PFSK-1 (cell line): ENCODE measurements at regions not wholly inside any gene's neighbourhood (a gene's known extent, or its start where the extent isn't known, plus 50 kb on each side); places are given as distances from the start of the nearest gene placed in this dataset.

Experiments used
- FOXP2 ChIP-seq: optimal IDR thresholded peaks from 2 replicates; pipeline ENCODE3; 2011; ENCODE audit warnings: borderline replicate concordance, control low read depth, inconsistent platforms; ENCODE audit not compliant: insufficient read depth; ENCODE audit errors: extremely low read length, extremely low read depth
- POLR2AphosphoS5 ChIP-seq: IDR thresholded peaks from 2 replicates; pipeline ENCODE4 v1.6.1; 2012; ENCODE audit warnings: low read depth, mild to moderate bottlenecking, control low read depth, low read length, moderate library complexity
- SIN3A ChIP-seq: IDR thresholded peaks from 2 replicates; pipeline ENCODE4 v1.6.1; 2012; ENCODE audit warnings: mild to moderate bottlenecking, low read length, moderate library complexity, borderline replicate concordance; ENCODE audit not compliant: insufficient read depth
- TAF1 ChIP-seq: IDR thresholded peaks from 2 replicates; pipeline ENCODE4 v1.6.1; 2012; ENCODE audit warnings: low read length, control low read depth, borderline replicate concordance; ENCODE audit not compliant: insufficient read depth
- TF ChIP-seq, protein P1 (sequence below), 2 experiments: IDR thresholded peaks; 2 replicates each; pipeline versions ENCODE4 v1.6.1 to v1.8.0; 2011 to 2012; ENCODE audit warnings: low read depth in 2 of 2, low read length in 2 of 2, control low read depth in 1 of 2, inconsistent platforms in 1 of 2, mild to moderate bottlenecking in 1 of 2, moderate library complexity in 1 of 2; ENCODE audit not compliant: insufficient read depth in 1 of 2

GRCh38 chr2:192487636-192488035 is 292.9 kb upstream of the TMEFF2 start:
- TF ChIP-seq TAF1 (no peak), FOXP2 (no peak), POLR2AphosphoS5 (no peak)
- TF ChIP-seq, protein P1, sequence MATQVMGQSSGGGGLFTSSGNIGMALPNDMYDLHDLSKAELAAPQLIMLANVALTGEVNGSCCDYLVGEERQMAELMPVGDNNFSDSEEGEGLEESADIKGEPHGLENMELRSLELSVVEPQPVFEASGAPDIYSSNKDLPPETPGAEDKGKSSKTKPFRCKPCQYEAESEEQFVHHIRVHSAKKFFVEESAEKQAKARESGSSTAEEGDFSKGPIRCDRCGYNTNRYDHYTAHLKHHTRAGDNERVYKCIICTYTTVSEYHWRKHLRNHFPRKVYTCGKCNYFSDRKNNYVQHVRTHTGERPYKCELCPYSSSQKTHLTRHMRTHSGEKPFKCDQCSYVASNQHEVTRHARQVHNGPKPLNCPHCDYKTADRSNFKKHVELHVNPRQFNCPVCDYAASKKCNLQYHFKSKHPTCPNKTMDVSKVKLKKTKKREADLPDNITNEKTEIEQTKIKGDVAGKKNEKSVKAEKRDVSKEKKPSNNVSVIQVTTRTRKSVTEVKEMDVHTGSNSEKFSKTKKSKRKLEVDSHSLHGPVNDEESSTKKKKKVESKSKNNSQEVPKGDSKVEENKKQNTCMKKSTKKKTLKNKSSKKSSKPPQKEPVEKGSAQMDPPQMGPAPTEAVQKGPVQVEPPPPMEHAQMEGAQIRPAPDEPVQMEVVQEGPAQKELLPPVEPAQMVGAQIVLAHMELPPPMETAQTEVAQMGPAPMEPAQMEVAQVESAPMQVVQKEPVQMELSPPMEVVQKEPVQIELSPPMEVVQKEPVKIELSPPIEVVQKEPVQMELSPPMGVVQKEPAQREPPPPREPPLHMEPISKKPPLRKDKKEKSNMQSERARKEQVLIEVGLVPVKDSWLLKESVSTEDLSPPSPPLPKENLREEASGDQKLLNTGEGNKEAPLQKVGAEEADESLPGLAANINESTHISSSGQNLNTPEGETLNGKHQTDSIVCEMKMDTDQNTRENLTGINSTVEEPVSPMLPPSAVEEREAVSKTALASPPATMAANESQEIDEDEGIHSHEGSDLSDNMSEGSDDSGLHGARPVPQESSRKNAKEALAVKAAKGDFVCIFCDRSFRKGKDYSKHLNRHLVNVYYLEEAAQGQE (IDR thresholded peaks at IDR 0.05; ENCODE audit: insufficient read depth in 1 of 2, low read depth in 2 of 2, low read length in 2 of 2) = no peak

DNA sequence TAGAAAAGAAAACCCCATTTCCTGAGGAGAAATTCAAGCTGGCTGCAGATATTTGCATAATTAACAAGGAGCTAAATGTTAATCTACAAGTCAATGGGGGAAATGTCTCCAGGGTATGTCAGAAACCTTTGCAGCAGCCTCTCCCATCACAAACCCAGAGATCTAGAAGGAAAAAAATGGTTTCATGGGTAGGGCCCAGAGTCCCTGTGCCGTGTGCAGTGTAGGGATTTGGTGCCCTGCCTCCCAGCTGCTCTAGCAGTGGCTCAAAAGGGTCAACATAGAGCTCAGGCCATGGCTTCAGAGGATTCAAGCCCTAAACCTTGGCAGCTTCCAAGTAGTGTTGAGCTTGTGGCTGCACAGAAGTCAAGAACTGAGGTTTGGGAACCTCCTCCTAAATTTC is 290.2 kb upstream of the TMEFF2 start:
- TF ChIP-seq TAF1 = no peak
- no peak for TF ChIP-seq SIN3A
- TF ChIP-seq POLR2AphosphoS5 = no peak
- TF ChIP-seq, protein P1 (IDR thresholded peaks at IDR 0.05; ENCODE audit: insufficient read depth in 1 of 2, low read depth in 2 of 2, low read length in 2 of 2) = no peak
- no peak for TF ChIP-seq FOXP2

DNA sequence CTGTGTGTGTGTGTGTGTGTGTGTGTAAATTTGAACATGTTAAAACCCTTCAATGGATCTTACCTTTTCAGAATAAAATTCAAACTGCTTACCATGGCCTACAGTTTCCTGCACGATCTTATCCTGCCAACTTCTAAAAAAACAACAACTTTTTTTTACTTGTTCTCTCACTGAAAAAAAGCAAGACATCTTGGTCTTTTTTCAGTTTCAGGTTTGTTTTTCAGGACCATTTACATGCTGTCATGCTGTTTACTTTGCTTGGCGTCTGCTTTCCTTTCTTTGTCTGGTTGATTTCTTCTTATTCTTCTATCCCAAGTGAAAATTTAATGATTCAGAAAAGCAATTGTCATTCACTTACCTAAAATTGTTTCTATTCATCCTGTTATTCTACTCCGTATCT is 286.3 kb upstream of the TMEFF2 start:
- TF ChIP-seq FOXP2 (no peak), TAF1 (no peak), POLR2AphosphoS5 (no peak)
- TF ChIP-seq, protein P1 (IDR thresholded peaks at IDR 0.05; ENCODE audit: insufficient read depth in 1 of 2, low read depth in 2 of 2, low read length in 2 of 2) = no peak

DNA sequence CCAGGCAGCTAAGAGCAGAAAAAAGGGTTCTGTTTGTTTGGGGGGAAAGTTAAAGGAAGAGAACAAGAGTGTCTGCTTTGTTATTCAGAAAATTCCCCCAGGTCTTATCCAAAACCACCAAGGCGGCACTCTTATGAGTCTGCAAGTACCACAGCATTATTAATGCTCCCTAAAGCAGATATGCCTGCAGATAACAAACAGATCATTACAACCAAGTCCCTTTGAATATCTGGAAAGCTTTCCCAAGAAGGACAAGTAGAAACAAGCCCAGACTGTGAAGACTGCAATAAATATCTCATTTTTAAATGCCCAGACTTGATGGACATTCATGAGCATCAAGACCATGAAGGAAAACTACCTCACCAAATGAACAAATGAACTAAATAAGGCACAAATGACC is 278.6 kb upstream of the TMEFF2 start:
- TF ChIP-seq SIN3A (no peak), TAF1 (no peak), POLR2AphosphoS5 (no peak), FOXP2 (no peak)
- TF ChIP-seq, protein P1 (IDR thresholded peaks at IDR 0.05; ENCODE audit: insufficient read depth in 1 of 2, low read depth in 2 of 2, low read length in 2 of 2) = no peak

DNA sequence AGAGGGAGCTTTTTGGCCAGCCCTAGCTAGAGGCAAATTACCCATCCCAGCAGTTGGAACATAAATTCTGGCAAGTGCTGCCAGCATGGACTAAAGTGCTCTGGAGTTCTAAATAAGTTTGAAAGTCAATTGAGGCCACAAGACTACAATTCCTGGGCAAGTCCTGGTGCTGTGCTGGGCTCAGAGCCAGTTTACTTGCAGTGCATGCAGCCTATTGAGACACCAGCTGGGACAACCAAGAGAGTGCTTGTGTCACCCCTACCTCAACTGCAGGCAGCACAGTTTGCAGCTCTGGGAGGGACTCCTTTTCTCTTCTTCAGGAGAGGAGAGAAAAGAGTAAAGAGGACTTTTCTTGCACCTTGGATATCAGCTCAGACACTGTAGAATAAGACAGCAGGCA is 277.2 kb upstream of the TMEFF2 start:
- TF ChIP-seq POLR2AphosphoS5 = no peak
- TF ChIP-seq SIN3A = no peak
- no peak for TF ChIP-seq TAF1
- TF ChIP-seq, protein P1 (IDR thresholded peaks at IDR 0.05; ENCODE audit: insufficient read depth in 1 of 2, low read depth in 2 of 2, low read length in 2 of 2) = no peak
- no peak for TF ChIP-seq FOXP2
